SU-DHL-6 (cell line): ENCODE measurements at regions not wholly inside any gene's neighbourhood (a gene's known extent, or its start where the extent isn't known, plus 50 kb on each side); places are given as distances from the start of the nearest gene placed in this dataset.
"Not testable (repeated sequence)": the region's sequence is repeated elsewhere in the genome, so short reads cannot be mapped to it uniquely, and the experiment has no call there.

Experiments
- H2AFZ ChIP-seq: fragments of 200-600 bp; sonication (generic); 2 replicates; pipeline ENCODE4 v1.6.1; 2014; ENCODE audit warnings: low read depth, mild to moderate bottlenecking, moderate library complexity, mixed read lengths, antibody characterized with exemption, low read length; ENCODE audit not compliant: severe bottlenecking
- H3F3A ChIP-seq: fragments of 200-600 bp; shearing (Covaris generic); 2 replicates; pipeline ENCODE4 v1.6.0; 2016; ENCODE audit warnings: antibody characterized with exemption, mild to moderate bottlenecking; ENCODE audit not compliant: insufficient read depth
- H3K27ac ChIP-seq: fragments of 200-600 bp; sonication (generic); 2 replicates; pipeline ENCODE4 v1.5.1; 2016; ENCODE audit warnings: low read depth, mild to moderate bottlenecking, low read length, moderate library complexity, mixed read lengths
- H3K27me3 ChIP-seq: fragments of 200-600 bp; sonication (generic), shearing (Covaris generic); 2 replicates; pipeline ENCODE4 v1.6.0; 2014; ENCODE audit warnings: mild to moderate bottlenecking, low read length
- H3K36me3 ChIP-seq: fragments of 200-600 bp; sonication (generic); 2 replicates; pipeline ENCODE4 v1.6.1; 2014; ENCODE audit warnings: mild to moderate bottlenecking, low read length, mixed read lengths
- H3K4me2 ChIP-seq: fragments of 300-600, 200-600 bp; shearing (Covaris generic), sonication (generic); 2 replicates; pipeline ENCODE4 v1.6.0; 2014; ENCODE audit warnings: low read length, low read depth, mild to moderate bottlenecking; ENCODE audit not compliant: poor library complexity, severe bottlenecking
- H3K4me3 ChIP-seq: fragments of 200-600 bp; sonication (generic); 2 replicates; pipeline ENCODE4 v1.5.1; 2014; ENCODE audit warnings: antibody characterized with exemption, low read length, mild to moderate bottlenecking, mixed read lengths; ENCODE audit not compliant: insufficient read depth, poor library complexity, severe bottlenecking
- H3K79me2 ChIP-seq: fragments of 200-600 bp; sonication (generic); 2 replicates; pipeline ENCODE4 v1.6.1; 2014; ENCODE audit warnings: mild to moderate bottlenecking, low read length, moderate library complexity; ENCODE audit not compliant: insufficient read depth
- H3K9ac ChIP-seq: fragments of 200-600 bp; sonication (generic); 2 replicates; pipeline ENCODE4 v1.7.0; 2014; ENCODE audit warnings: mild to moderate bottlenecking, low read length
- H3K9me2 ChIP-seq: fragments of 200-600 bp; sonication (generic); replicated peaks from 2 replicates; pipeline ENCODE4 v1.6.1; 2014; ENCODE audit warnings: low read length; ENCODE audit not compliant: insufficient read depth
- H3K9me3 ChIP-seq: fragments of 200-600 bp; sonication (generic); 2 replicates; pipeline ENCODE4 v1.6.1; 2014; ENCODE audit warnings: low read length, mixed read lengths; ENCODE audit not compliant: insufficient read depth
- H4K20me1 ChIP-seq: fragments of 200-600 bp; sonication (generic); 2 replicates; pipeline ENCODE4 v1.6.1; 2014; ENCODE audit warnings: low read depth, mild to moderate bottlenecking, antibody characterized with exemption, low read length, moderate library complexity, mixed read lengths
- CTCF ChIP-seq: fragments of 200-600 bp; sonication (generic); IDR thresholded peaks from one replicate; pipeline ENCODE4 v1.5.1; 2017; ENCODE audit warnings: antibody characterized with exemption, mild to moderate bottlenecking, low read length, moderate library complexity; ENCODE audit not compliant: insufficient read depth, poor library complexity, severe bottlenecking
- EZH2phosphoT487 ChIP-seq: fragments of 200-600 bp; sonication (generic), shearing (Covaris generic); conservative IDR thresholded peaks from 2 replicates; pipeline ENCODE4 v1.6.1; 2018; ENCODE audit warnings: mild to moderate bottlenecking, antibody characterized with exemption, low read length, moderate library complexity, mixed read lengths

- H3K79me2 ChIP-seq: no peaks in the 10 kb centered on the region
- no peaks in the 10 kb centered on the region for H3K36me3 ChIP-seq
- no peak overlapping the region for H3K9ac ChIP-seq
- H3F3A ChIP-seq: no peaks in the 10 kb centered on the region
- no peaks in the 10 kb centered on the region for H3K27me3 ChIP-seq
- H2AFZ ChIP-seq: no peak overlapping the region
- no peaks in the 10 kb centered on the region for H3K9me3 ChIP-seq
- TF ChIP-seq EZH2phosphoT487: no peak
- TF ChIP-seq CTCF: no peak
- H3K27ac ChIP-seq: no peak overlapping the region
- no peaks in the 10 kb centered on the region for H3K9me2 ChIP-seq
- no peak overlapping the region for H3K4me2 ChIP-seq
- H3K4me3 ChIP-seq: no peak overlapping the region
- no peaks in the 10 kb centered on the region for H4K20me1 ChIP-seq
Observed at GRCh38 chr6:1215884-1216487, 95.9 kb upstream of the FOXQ1 start.

GRCh38 chr6:1215023-1215422 is 96.9 kb upstream of the FOXQ1 start:
- H3K4me3 ChIP-seq: no peak overlapping the region
- H3K27me3 ChIP-seq: no peaks in the 10 kb centered on the region
- no peaks in the 10 kb centered on the region for H3K36me3 ChIP-seq
- TF ChIP-seq EZH2phosphoT487: no peak
- TF ChIP-seq CTCF: no peak
- H3K9me3 ChIP-seq: no peaks in the 10 kb centered on the region
- no peaks in the 10 kb centered on the region for H3K79me2 ChIP-seq
- no peaks in the 10 kb centered on the region for H4K20me1 ChIP-seq
- no peak overlapping the region for H2AFZ ChIP-seq
- H3K9me2 ChIP-seq: no peaks in the 10 kb centered on the region
- no peak overlapping the region for H3K27ac ChIP-seq
- H3F3A ChIP-seq: no peaks in the 10 kb centered on the region
- H3K9ac ChIP-seq: no peak overlapping the region
- H3K4me2 ChIP-seq: no peak overlapping the region

GRCh38 chr6:1212919-1213318 is 99.0 kb upstream of the FOXQ1 start:
- no peaks in the 10 kb centered on the region for H3K9me2 ChIP-seq

GRCh38 chr6:1212138-1212537 is 99.8 kb upstream of the FOXQ1 start:
- H3K9ac ChIP-seq, H3K4me3 ChIP-seq, H3F3A ChIP-seq, H3K27ac ChIP-seq, H2AFZ ChIP-seq, H3K79me2 ChIP-seq, H3K27me3 ChIP-seq, H3K4me2 ChIP-seq, H3K9me2 ChIP-seq, H4K20me1 ChIP-seq, H3K36me3 ChIP-seq, H3K9me3 ChIP-seq: not testable (repeated sequence)

More at GRCh38 chr6:1212919-1213318, 99.0 kb upstream of the FOXQ1 start:
- no peak overlapping the region for H3K9ac ChIP-seq
- H3K27me3 ChIP-seq: no peaks in the 10 kb centered on the region
- no peak overlapping the region for H3K27ac ChIP-seq
- H3K9me3 ChIP-seq: no peaks in the 10 kb centered on the region
- TF ChIP-seq CTCF (no peak), EZH2phosphoT487 (no peak)
- H3F3A ChIP-seq: no peaks in the 10 kb centered on the region
- no peak overlapping the region for H2AFZ ChIP-seq
- no peaks in the 10 kb centered on the region for H3K36me3 ChIP-seq
- no peaks in the 10 kb centered on the region for H4K20me1 ChIP-seq
- no peaks in the 10 kb centered on the region for H3K79me2 ChIP-seq
- H3K4me2 ChIP-seq: no peak overlapping the region
- H3K4me3 ChIP-seq: no peak overlapping the region

- not testable (repeated sequence) for H3K27me3 ChIP-seq, H3K27ac ChIP-seq, H3F3A ChIP-seq, H4K20me1 ChIP-seq, H3K9me3 ChIP-seq, H3K4me2 ChIP-seq, H3K9ac ChIP-seq, H3K9me2 ChIP-seq, H3K79me2 ChIP-seq, H3K36me3 ChIP-seq, H2AFZ ChIP-seq, H3K4me3 ChIP-seq
Observed at GRCh38 chr6:1210631-1211030, 101.3 kb upstream of the FOXQ1 start.
